Adrenal gland (tissue), 9 donors: ENCODE measurements at regions not wholly inside any gene's neighbourhood (a gene's known extent, or its start where the extent isn't known, plus 50 kb on each side); places are given as distances from the start of the nearest gene placed in this dataset.

ENCODE experiments used
- DNase-seq, 7 donors: peaks; one replicate each; pipeline ENCODE4 v3.0.0-alpha.2; 2019 to 2020
- H3K27ac ChIP-seq, 5 donors: fragments of 200-600 bp; sonication (generic) in 4 of 5; 1 replicate in 3 of 5; 2 replicates in 2 of 5; pipeline versions ENCODE4 v1.5.1 to v1.8.0; 2016 to 2020; ENCODE audit warnings: mild to moderate bottlenecking in 1 of 5
- H3K27me3 ChIP-seq: fragments of 200-600 bp; 2 replicates; pipeline ENCODE4 v1.8.0; 2021
- H3K36me3 ChIP-seq, 2 donors: fragments of 200-600 bp; replicated peaks in 1 of 2; 1 replicate in 1 of 2; 2 replicates in 1 of 2; pipeline versions ENCODE4 v1.5.1 to v1.8.0; 2018 to 2022
- H3K4me1 ChIP-seq, 2 donors: fragments of 200-600 bp; replicated peaks in 1 of 2; 1 replicate in 1 of 2; 2 replicates in 1 of 2; pipeline versions ENCODE4 v1.5.1 to v1.8.0; 2018 to 2021
- H3K4me3 ChIP-seq, 4 donors: fragments of 200-600 bp; sonication (generic) in 3 of 4; one replicate each; pipeline ENCODE4 v1.5.1; 2016 to 2018
- H3K9me3 ChIP-seq, 3 donors: fragments of 200-600 bp; sonication (generic) in 1 of 3; replicated peaks in 1 of 3; 1 replicate in 2 of 3; 2 replicates in 1 of 3; pipeline versions ENCODE4 v1.5.1 to v1.8.0; 2016 to 2021
- CTCF ChIP-seq, 6 experiments: fragments of 450-650 bp in 4 of 6; fragments of 200-600 bp in 2 of 6; sonication (generic) in 1 of 6; IDR thresholded peaks; 1 replicate in 5 of 6; 2 replicates in 1 of 6; pipeline versions ENCODE4 v1.5.1 to v1.8.0; 2016 to 2021; ENCODE audit warnings: antibody characterized with exemption in 6 of 6, mild to moderate bottlenecking in 2 of 6, moderate library complexity in 1 of 6
- POLR2A ChIP-seq, 2 donors: fragments of 450-650 bp; IDR thresholded peaks; one replicate each; pipeline ENCODE4 v1.6.1; 2017; ENCODE audit warnings: antibody characterized with exemption in 2 of 2, mild to moderate bottlenecking in 2 of 2, moderate library complexity in 1 of 2
- WGBS, 4 donors: extraction: QIAGEN DNeasy Blood & Tissue Kit in 2 of 4; methylation state at CpG; one replicate each; pipeline versions ENCODE4 v1.1.5 to v1.1.7; 2013 to 2017; 5-methylcytosine and 5-hydroxymethylcytosine counted together
- intact Hi-C, 2 donors: fragments of 100-400 bp; cut with DNase I; formaldehyde crosslinking; loops; one replicate each; pipeline versions ENCODE4 v1.14.1 to v1.15.0; 2022 to 2023
- donor health status: healthy with polysubstance abuse.
- donor health status: Bipolar disorder and iron deficiency.
- donor health status: DM: yes; HTN: yes; CAD: no.
- donor health status: DM: no; HTN: no; CAD: no.
- donor health status: DM: no; HTN: no; CAD: no.

DNA sequence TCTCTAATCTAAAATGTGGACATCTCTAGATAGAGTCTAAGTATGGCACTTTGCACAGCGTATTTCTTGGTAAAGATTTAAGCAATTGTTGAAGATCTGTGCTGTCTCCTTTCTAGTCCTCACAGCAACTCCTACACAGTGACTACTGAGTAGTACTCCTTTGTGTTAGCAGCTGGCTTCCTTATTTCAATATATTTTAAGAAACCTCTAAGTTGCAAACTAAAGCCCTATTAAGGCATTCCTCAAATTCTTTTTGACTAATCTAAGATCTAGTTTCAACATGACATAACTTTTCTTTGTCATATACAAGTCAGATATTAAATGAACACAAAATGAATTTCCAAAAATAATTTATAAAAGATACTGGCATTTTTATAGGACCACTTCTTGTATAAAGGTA is 121.8 kb upstream of the DNAJC10 start:
- intact Hi-C loops = no loop called here
- 79 to 94% (median 87%) methylated on average over 1 of the region's 1 CpG for WGBS, 4 donors
- Histone ChIP-seq H3K27me3 (no peaks in the 10 kb centered on the region), H3K9me3 (no peaks in the 10 kb centered on the region), H3K36me3 (no peaks in the 10 kb centered on the region), H3K4me3 (no peak overlapping the region), H3K27ac (no peak overlapping the region), H3K4me1 (no peaks in the 10 kb centered on the region)
- no peak for DNase-seq
- TF ChIP-seq CTCF (IDR thresholded peaks at IDR 0.05) (no peak), POLR2A (IDR thresholded peaks at IDR 0.05) (no peak)

- Histone ChIP-seq H3K4me1 (no peaks in the 10 kb centered on the region), H3K9me3 (no peaks in the 10 kb centered on the region), H3K36me3 (no peaks in the 10 kb centered on the region), H3K27me3 (no peaks in the 10 kb centered on the region), H3K4me3 (no peak overlapping the region), H3K27ac (no peak overlapping the region)
- no peak for DNase-seq
- WGBS, 4 donors = 75 to 86% (median 80%) methylated on average over 2 of the region's 2 CpGs
- TF ChIP-seq CTCF (IDR thresholded peaks at IDR 0.05) = no peak
- TF ChIP-seq POLR2A (IDR thresholded peaks at IDR 0.05) = no peak
- intact Hi-C loops = no loop called here
Observed at GRCh38 chr2:182595650-182596049, 120.4 kb upstream of the DNAJC10 start.

DNA sequence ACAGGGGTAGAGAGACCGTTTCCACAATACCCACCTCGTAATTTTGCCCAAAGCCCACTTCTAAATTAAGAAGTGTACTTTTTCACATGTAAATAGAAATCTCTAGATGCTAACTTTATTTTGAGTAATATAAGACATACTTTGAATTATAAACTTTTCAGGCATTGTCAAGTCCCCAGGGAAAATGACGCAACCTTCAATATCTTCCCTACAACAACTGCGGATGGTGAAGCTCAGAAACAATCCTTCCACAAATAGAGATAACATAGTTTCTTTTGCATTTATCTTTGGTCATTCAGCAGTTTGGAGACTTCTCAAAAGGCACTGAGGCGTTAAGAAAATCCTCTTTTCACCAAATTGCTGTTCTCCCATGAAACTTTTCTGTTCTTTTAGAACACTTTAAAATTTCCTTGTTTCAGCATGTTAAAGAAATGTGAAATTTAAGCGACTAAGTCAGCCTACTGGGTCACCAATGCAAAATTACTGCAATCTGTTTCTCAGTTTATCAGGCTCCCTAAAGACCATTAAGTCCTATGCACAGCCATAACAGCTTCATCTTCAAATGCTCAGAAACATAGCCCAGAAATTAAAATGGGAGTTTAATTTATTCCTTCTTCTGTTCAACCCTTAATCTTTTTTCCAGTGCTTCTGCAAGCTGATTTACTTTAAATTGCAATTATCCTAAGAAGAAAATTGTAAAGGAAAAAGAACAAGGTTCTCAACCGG is 118.3 kb upstream of the DNAJC10 start:
- WGBS, 4 donors = 63 to 70% (median 64%) methylated on average over 7 of the region's 7 CpGs
- Histone ChIP-seq H3K27ac (no peak overlapping the region), H3K4me1 (no peaks in the 10 kb centered on the region), H3K4me3 (no peak overlapping the region), H3K9me3 (no peaks in the 10 kb centered on the region), H3K36me3 (no peaks in the 10 kb centered on the region), H3K27me3 (no peaks in the 10 kb centered on the region)
- TF ChIP-seq POLR2A (IDR thresholded peaks at IDR 0.05) = no peak
- TF ChIP-seq CTCF (IDR thresholded peaks at IDR 0.05) = no peak
- DNase-seq = no peak
- intact Hi-C loops = no loop called here

- intact Hi-C loops = no loop called here
- 82 to 84% (median 84%) methylated on average over 5 of the region's 5 CpGs for WGBS, 4 donors
- no peaks in the 10 kb centered on the region for H3K4me1 ChIP-seq
- no peaks in the 10 kb centered on the region for H3K27me3 ChIP-seq
- DNase-seq = no peak
- TF ChIP-seq POLR2A (IDR thresholded peaks at IDR 0.05) (no peak), CTCF (IDR thresholded peaks at IDR 0.05) (no peak)
- H3K27ac ChIP-seq = no peak overlapping the region
- no peaks in the 10 kb centered on the region for H3K36me3 ChIP-seq
- H3K9me3 ChIP-seq = no peaks in the 10 kb centered on the region
- no peak overlapping the region for H3K4me3 ChIP-seq
Observed at GRCh38 chr2:182598626-182599025, 117.4 kb upstream of the DNAJC10 start.
